Smooth muscle cell (in vitro differentiated cells): ENCODE measurements at regions not wholly inside any gene's neighbourhood (a gene's known extent, or its start where the extent isn't known, plus 50 kb on each side); places are given as distances from the start of the nearest gene placed in this dataset.

ENCODE experiments used
- DNase-seq: peaks from one replicate; lab custom pipeline; 2025; ENCODE audit not compliant: unreplicated experiment; lab: John Stamatoyannopoulos, UW
- H2AFZ ChIP-seq: fragments of 200-600 bp; sonication (generic); 2 replicates; pipeline ENCODE4 v1.6.0; 2016; ENCODE audit warnings: antibody characterized with exemption, low read depth, mild to moderate bottlenecking
- H3F3A ChIP-seq: fragments of 200-600 bp; sonication (generic); 2 replicates; pipeline ENCODE4 v1.6.0; 2017; ENCODE audit warnings: antibody characterized with exemption, low read depth
- H3K27ac ChIP-seq: fragments of 200-600 bp; sonication (generic); 2 replicates; pipeline ENCODE4 v1.5.1; 2016; ENCODE audit warnings: low read depth, mild to moderate bottlenecking
- H3K27me3 ChIP-seq: fragments of 200-600 bp; sonication (generic); 2 replicates; pipeline ENCODE4 v1.6.1; 2016; ENCODE audit warnings: low read depth, mild to moderate bottlenecking
- H3K36me3 ChIP-seq: fragments of 200-600 bp; sonication (generic); 2 replicates; pipeline ENCODE4 v1.5.1; 2016; ENCODE audit warnings: low read depth
- H3K4me1 ChIP-seq: fragments of 200-600 bp; sonication (generic); 2 replicates; pipeline ENCODE4 v1.5.1; 2016; ENCODE audit warnings: low read depth
- H3K4me2 ChIP-seq: fragments of 200-600 bp; sonication (generic); 2 replicates; pipeline ENCODE4 v1.6.0; 2016; ENCODE audit warnings: mild to moderate bottlenecking
- H3K4me3 ChIP-seq: fragments of 200-600 bp; sonication (generic); 2 replicates; pipeline ENCODE4 v1.5.1; 2016; ENCODE audit warnings: mild to moderate bottlenecking
- H3K79me2 ChIP-seq: fragments of 200-600 bp; sonication (generic); 2 replicates; pipeline ENCODE4 v1.6.0; 2016; ENCODE audit warnings: low read depth, mild to moderate bottlenecking
- H3K9ac ChIP-seq: fragments of 200-600 bp; sonication (generic); 2 replicates; pipeline ENCODE4 v1.6.0; 2016; ENCODE audit warnings: low read depth
- H3K9me3 ChIP-seq: fragments of 200-600 bp; sonication (generic); replicated peaks from 2 replicates; pipeline ENCODE4 v1.5.1; 2016; ENCODE audit warnings: low read depth
- H4K20me1 ChIP-seq: fragments of 200-600 bp; sonication (generic); 2 replicates; pipeline ENCODE4 v1.6.0; 2016; ENCODE audit warnings: low read depth
- WGBS: methylation state at CpG from one replicate; pipeline ENCODE4 v1.1.7; 2016; ENCODE audit warnings: low lambda C conversion rate; 5-methylcytosine and 5-hydroxymethylcytosine counted together
- TF ChIP-seq, protein P1 (sequence below): fragments of 200-600 bp; sonication (generic); IDR thresholded peaks from 2 replicates; pipeline ENCODE4 v1.5.1; 2017; ENCODE audit warnings: borderline replicate concordance, mild to moderate bottlenecking, antibody characterized with exemption; ENCODE audit not compliant: insufficient read depth, poor library complexity, severe bottlenecking

DNA sequence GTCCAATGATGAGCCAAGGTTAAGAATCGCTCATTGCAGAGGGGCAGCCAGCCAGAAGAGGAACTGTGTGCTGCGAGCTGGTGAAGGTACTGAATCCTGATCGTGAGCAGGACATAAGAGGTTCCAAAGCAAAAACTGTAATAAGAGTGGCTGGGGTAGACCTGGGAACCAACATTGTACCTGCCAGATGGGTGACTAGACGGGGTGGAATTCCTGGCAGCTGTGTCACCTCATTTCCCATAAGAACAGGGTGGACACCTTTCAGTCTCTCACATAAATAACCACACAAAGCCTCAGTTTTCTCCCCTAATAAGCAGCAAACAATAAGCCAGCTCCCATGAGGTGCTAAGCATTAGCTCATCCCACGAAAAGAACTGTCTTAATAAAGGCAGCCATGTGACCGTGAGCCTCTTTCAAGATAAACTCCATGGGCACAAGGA lies 290.3 kb downstream of the SOX9 start:
- Histone ChIP-seq H4K20me1 (no peaks in the 10 kb centered on the region), H3K4me3 (no peak overlapping the region), H3K4me2 (no peak overlapping the region), H3K27ac (peak overlapping the region; percentile 85), H3K9me3 (no peaks in the 10 kb centered on the region), H3F3A (peaks cover 11% of the 10 kb centered on the region), H3K27me3 (no peaks in the 10 kb centered on the region), H3K9ac (peak overlapping the region; percentile 53), H3K79me2 (no peaks in the 10 kb centered on the region), H2AFZ (no peak overlapping the region), H3K4me1 (peaks cover 7% of the 10 kb centered on the region), H3K36me3 (no peaks in the 10 kb centered on the region)
- TF ChIP-seq, protein P1, sequence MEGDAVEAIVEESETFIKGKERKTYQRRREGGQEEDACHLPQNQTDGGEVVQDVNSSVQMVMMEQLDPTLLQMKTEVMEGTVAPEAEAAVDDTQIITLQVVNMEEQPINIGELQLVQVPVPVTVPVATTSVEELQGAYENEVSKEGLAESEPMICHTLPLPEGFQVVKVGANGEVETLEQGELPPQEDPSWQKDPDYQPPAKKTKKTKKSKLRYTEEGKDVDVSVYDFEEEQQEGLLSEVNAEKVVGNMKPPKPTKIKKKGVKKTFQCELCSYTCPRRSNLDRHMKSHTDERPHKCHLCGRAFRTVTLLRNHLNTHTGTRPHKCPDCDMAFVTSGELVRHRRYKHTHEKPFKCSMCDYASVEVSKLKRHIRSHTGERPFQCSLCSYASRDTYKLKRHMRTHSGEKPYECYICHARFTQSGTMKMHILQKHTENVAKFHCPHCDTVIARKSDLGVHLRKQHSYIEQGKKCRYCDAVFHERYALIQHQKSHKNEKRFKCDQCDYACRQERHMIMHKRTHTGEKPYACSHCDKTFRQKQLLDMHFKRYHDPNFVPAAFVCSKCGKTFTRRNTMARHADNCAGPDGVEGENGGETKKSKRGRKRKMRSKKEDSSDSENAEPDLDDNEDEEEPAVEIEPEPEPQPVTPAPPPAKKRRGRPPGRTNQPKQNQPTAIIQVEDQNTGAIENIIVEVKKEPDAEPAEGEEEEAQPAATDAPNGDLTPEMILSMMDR: no peak
- 76% methylated on average over 6 of the region's 6 CpGs for WGBS
- DNase-seq: no peak

DNA sequence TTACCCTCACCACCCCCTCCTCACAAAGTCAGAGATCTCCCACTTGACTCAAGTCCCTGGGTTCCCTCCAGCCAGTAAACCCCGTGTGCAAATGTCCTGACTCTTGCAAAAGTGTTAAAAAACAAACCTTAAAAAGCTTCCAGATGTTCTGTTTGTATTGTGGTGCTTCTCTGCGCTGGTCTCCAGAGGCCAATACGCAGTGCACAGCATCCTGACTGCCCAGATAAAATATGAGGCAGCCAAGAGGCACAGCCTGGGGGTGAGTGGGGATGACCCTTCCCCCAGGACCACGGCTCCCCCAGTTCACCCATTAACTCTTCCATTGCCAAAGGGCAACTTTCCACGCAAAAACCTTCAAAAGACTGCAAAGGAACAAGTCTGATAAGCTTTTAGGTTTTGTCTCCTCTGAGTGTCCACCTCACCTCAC lies 291.8 kb downstream of the SOX9 start:
- Histone ChIP-seq H4K20me1 (no peaks in the 10 kb centered on the region), H3K27me3 (no peaks in the 10 kb centered on the region), H3K9ac (no peak overlapping the region), H3K4me2 (no peak overlapping the region), H2AFZ (no peak overlapping the region), H3K36me3 (peaks cover 7% of the 10 kb centered on the region), H3K9me3 (peaks cover 6% of the 10 kb centered on the region), H3K79me2 (no peaks in the 10 kb centered on the region), H3K4me1 (peaks cover 14% of the 10 kb centered on the region), H3K27ac (no peak overlapping the region), H3F3A (peaks cover 4% of the 10 kb centered on the region), H3K4me3 (no peak overlapping the region)
- DNase-seq: no peak
- WGBS: 83% methylated on average over 5 of the region's 5 CpGs
- TF ChIP-seq, protein P1: no peak

DNA sequence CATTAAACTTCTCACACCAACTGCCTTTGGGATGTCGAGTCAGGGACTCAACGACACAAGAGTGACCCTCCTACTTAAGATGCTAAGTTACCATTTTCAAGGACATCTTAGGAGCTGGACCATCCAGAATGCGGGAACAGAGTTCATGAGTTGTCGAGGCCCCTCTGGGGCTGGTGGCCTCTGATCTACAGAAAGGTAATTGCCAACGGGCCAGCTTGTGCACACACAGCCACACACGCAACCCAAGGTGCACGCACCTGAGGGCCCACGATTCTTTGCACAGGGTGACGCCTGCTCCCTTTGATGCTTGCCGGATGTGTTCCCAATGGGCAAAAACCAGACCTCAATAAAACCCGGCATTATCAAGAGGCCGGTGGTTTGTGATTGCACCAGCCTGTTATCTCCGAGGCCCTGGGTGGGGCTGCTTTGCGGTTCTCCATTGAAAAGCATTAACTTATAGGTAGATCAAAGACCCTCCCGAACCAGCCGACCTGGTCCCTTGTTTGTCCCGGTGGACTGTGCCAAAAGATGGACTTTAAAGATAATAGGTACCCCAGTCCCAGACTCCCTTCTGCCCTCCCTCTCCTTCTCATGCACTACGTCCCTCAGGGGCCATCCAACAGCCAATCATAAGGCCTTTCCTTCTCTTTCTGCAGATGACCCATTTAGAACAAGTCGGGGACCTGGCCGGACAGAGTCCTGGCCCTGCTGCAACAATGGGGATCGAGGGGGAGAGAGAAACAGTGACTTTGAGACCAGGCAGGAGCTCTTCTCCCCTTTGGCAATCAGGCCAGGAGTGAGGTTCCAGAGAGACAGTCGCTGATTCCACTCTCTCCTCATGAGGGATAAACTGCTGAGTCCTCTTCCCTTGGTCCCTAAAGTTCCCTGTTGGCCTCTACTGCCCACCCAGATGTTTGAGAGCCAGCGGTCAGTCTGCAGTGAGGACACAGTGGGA lies 292.5 kb downstream of the SOX9 start:
- no peaks in the 10 kb centered on the region for H3K79me2 ChIP-seq
- H3F3A ChIP-seq: no peaks in the 10 kb centered on the region
- H4K20me1 ChIP-seq: no peaks in the 10 kb centered on the region
- no peak overlapping the region for H3K27ac ChIP-seq
- H3K36me3 ChIP-seq: peaks cover 7% of the 10 kb centered on the region
- H3K27me3 ChIP-seq: no peaks in the 10 kb centered on the region
- no peak overlapping the region for H3K9ac ChIP-seq
- 92% methylated on average over 23 of the region's 23 CpGs for WGBS
- TF ChIP-seq, protein P1: no peak
- no peak for DNase-seq
- H3K4me3 ChIP-seq: no peak overlapping the region
- H3K4me1 ChIP-seq: peaks cover 14% of the 10 kb centered on the region
- H2AFZ ChIP-seq: no peak overlapping the region
- peaks cover 13% of the 10 kb centered on the region for H3K9me3 ChIP-seq
- H3K4me2 ChIP-seq: no peak overlapping the region
